Mesenchymal stem cell (in vitro differentiated cells and primary cell): ENCODE measurements at regions not wholly inside any gene's neighbourhood (a gene's known extent, or its start where the extent isn't known, plus 50 kb on each side); places are given as distances from the start of the nearest gene placed in this dataset.

Source experiments
- DNase-seq: peaks from one replicate; pipeline ENCODE4 v3.0.0-alpha.2; 2013
- H2AFZ ChIP-seq: one replicate; pipeline ENCODE4 v1.6.1; 2013; ENCODE audit warnings: low read depth, mild to moderate bottlenecking, control low read depth, inconsistent platforms, low read length, moderate library complexity
- H2AK5ac ChIP-seq: 2 replicates; pipeline ENCODE4 v1.6.1; 2013; ENCODE audit warnings: low read length, moderate library complexity, mild to moderate bottlenecking, inconsistent platforms; ENCODE audit not compliant: severe bottlenecking
- H2BK120ac ChIP-seq: one replicate; pipeline ENCODE4 v1.6.1; 2013; ENCODE audit warnings: low read depth, mild to moderate bottlenecking, inconsistent platforms, low read length, moderate library complexity
- H2BK12ac ChIP-seq, 2 experiments: one replicate each; pipeline ENCODE4 v1.6.1; 2013; ENCODE audit warnings: inconsistent platforms in 2 of 2, low read length in 2 of 2, mild to moderate bottlenecking in 2 of 2, moderate library complexity in 2 of 2, control low read depth in 1 of 2
- H2BK15ac ChIP-seq: one replicate; pipeline ENCODE4 v1.6.1; 2013; ENCODE audit warnings: mild to moderate bottlenecking, low read depth, inconsistent platforms; ENCODE audit not compliant: poor library complexity, severe bottlenecking
- H2BK5ac ChIP-seq: 2 replicates; pipeline ENCODE4 v1.6.1; 2013; ENCODE audit warnings: low read depth, mild to moderate bottlenecking, low read length, control low read depth, inconsistent platforms; ENCODE audit not compliant: poor library complexity, severe bottlenecking
- H3K14ac ChIP-seq, 2 experiments: one replicate each; pipeline ENCODE4 v1.6.1; 2013; ENCODE audit warnings: inconsistent platforms in 2 of 2, low read length in 2 of 2, control low read depth in 1 of 2, mild to moderate bottlenecking in 1 of 2, moderate library complexity in 1 of 2
- H3K18ac ChIP-seq, 2 experiments: one replicate each; pipeline ENCODE4 v1.6.1; 2013; ENCODE audit warnings: inconsistent platforms in 2 of 2, low read length in 2 of 2, control low read depth in 1 of 2, low read depth in 1 of 2, mild to moderate bottlenecking in 1 of 2
- H3K23ac ChIP-seq, 2 experiments: one replicate each; pipeline ENCODE4 v1.6.1; 2013; ENCODE audit warnings: inconsistent platforms in 2 of 2, low read length in 2 of 2, mild to moderate bottlenecking in 2 of 2, moderate library complexity in 2 of 2, control low read depth in 1 of 2
- H3K27ac ChIP-seq: 2 replicates; pipeline ENCODE4 v1.5.1; 2013; ENCODE audit warnings: mild to moderate bottlenecking, moderate library complexity, low read length, control low read depth, inconsistent platforms; ENCODE audit not compliant: poor library complexity, severe bottlenecking
- H3K27me3 ChIP-seq, 2 experiments: 2 replicates each; pipeline versions ENCODE4 v1.6.1 to v1.7.0; 2013; ENCODE audit warnings: low read length in 2 of 2, mild to moderate bottlenecking in 2 of 2, moderate library complexity in 2 of 2, control low read depth in 1 of 2, inconsistent platforms in 1 of 2; ENCODE audit not compliant: control insufficient read depth in 1 of 2, insufficient read depth in 1 of 2
- H3K36me3 ChIP-seq, 2 experiments: 2 replicates each; pipeline versions ENCODE4 v1.6.1 to v1.7.0; 2013; ENCODE audit warnings: low read length in 2 of 2, control low read depth in 1 of 2, inconsistent platforms in 1 of 2, low read depth in 1 of 2, mild to moderate bottlenecking in 1 of 2; ENCODE audit not compliant: insufficient read depth in 2 of 2, control insufficient read depth in 1 of 2
- H3K4ac ChIP-seq, 2 experiments: one replicate each; pipeline ENCODE4 v1.6.1; 2013; ENCODE audit warnings: inconsistent platforms in 2 of 2, low read length in 2 of 2, mild to moderate bottlenecking in 2 of 2, moderate library complexity in 2 of 2, control low read depth in 1 of 2, low read depth in 1 of 2
- H3K4me1 ChIP-seq: 2 replicates; pipeline ENCODE4 v1.6.1; 2013; ENCODE audit warnings: low read depth, low read length, control low read depth; ENCODE audit not compliant: control insufficient read depth, insufficient read depth
- H3K4me2 ChIP-seq: 2 replicates; pipeline ENCODE4 v1.6.1; 2013; ENCODE audit warnings: low read length, mild to moderate bottlenecking, inconsistent platforms; ENCODE audit not compliant: poor library complexity, severe bottlenecking
- H3K4me3 ChIP-seq, 2 experiments: 2 replicates each; pipeline versions ENCODE4 v1.5.1 to v1.7.0; 2013; ENCODE audit warnings: low read length in 2 of 2, mild to moderate bottlenecking in 2 of 2, control low read depth in 1 of 2, low read depth in 1 of 2; ENCODE audit not compliant: insufficient read depth in 1 of 2
- H3K79me1 ChIP-seq: replicated peaks from 2 replicates; pipeline ENCODE4 v1.6.1; 2013; ENCODE audit warnings: mild to moderate bottlenecking, control low read depth, low read length, inconsistent platforms; ENCODE audit not compliant: poor library complexity, severe bottlenecking
- H3K9ac ChIP-seq: 2 replicates; pipeline ENCODE4 v1.7.0; 2013; ENCODE audit warnings: mild to moderate bottlenecking, low read length, moderate library complexity
- H3K9me3 ChIP-seq: 2 replicates; pipeline ENCODE4 v1.7.0; 2013; ENCODE audit warnings: mild to moderate bottlenecking, low read length; ENCODE audit not compliant: control insufficient read depth
- H4K8ac ChIP-seq: one replicate; pipeline ENCODE4 v1.6.1; 2013; ENCODE audit warnings: inconsistent platforms, mild to moderate bottlenecking, low read length, moderate library complexity
- H4K91ac ChIP-seq: one replicate; pipeline ENCODE4 v1.6.1; 2013; ENCODE audit warnings: mild to moderate bottlenecking, low read length, inconsistent platforms
- WGBS: methylation state at CpG from one replicate; pipeline ENCODE4 v1.1.7; 2013; ENCODE audit warnings: mixed read lengths; 5-methylcytosine and 5-hydroxymethylcytosine counted together

DNA sequence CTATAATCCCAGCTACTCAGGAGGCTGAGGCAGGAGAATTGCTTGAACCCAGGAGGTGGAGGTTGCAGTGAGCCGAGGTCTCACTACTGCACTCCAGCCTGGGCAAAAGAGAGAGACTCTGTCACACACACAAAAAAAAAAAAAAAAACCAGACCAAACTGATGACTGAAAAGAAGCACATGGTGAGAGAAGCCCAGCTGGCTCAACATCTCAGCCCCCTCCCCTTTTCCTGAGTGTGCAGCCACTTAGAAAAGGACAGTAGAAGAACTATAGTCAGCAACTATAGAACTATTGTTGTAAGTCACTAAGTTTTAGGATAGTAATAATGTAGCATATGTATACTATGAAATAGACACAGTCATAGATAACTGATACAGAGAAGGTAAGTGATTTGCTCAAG is 87.2 kb upstream of the RALGPS2 start:
- Histone ChIP-seq H3K4me2 (no peak overlapping the region), H3K36me3 (no peaks in the 10 kb centered on the region), H3K9me3 (no peaks in the 10 kb centered on the region), H3K9ac (no peak overlapping the region), H2AK5ac (no peak overlapping the region), H3K4me3 (no peak overlapping the region), H3K27ac (no peak overlapping the region), H2AFZ (no peak overlapping the region), H2BK12ac (no peak overlapping the region), H3K27me3 (no peaks in the 10 kb centered on the region), H3K14ac (no peak overlapping the region), H3K23ac (no peak overlapping the region), H3K4ac (no peak overlapping the region), H4K8ac (no peak overlapping the region), H2BK5ac (no peak overlapping the region), H3K4me1 (no peaks in the 10 kb centered on the region), H3K79me1 (no peaks in the 10 kb centered on the region), H2BK120ac (no peak overlapping the region), H2BK15ac (no peak overlapping the region), H4K91ac (no peak overlapping the region), H3K18ac (no peak overlapping the region)
- no peak for DNase-seq
- WGBS: 60% methylated on average over 1 of the region's 1 CpG

DNA sequence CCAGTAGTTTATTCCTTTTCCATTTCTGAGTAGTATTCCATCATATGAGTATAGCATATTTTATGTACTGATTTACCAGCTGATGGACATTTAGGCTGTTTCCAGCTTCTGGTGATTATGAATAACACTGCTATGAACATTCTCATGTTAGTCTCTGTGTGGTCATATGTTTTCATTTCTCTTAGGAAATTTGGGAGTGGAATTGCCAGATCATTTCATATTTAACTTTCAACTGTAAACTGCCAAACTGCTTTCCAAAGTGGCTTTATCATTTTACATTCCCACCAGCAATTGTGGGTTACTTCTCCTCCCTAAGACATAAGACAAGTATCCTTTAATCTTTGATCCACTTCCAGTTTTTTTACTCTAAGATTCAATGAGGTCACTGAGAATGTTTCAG is 85.7 kb upstream of the RALGPS2 start:
- Histone ChIP-seq H3K4me1 (no peaks in the 10 kb centered on the region), H2BK12ac (no peak overlapping the region), H3K36me3 (no peaks in the 10 kb centered on the region), H4K8ac (no peak overlapping the region), H3K4me3 (no peak overlapping the region), H3K9me3 (no peaks in the 10 kb centered on the region), H3K27me3 (no peaks in the 10 kb centered on the region), H3K4ac (no peak overlapping the region), H3K23ac (no peak overlapping the region), H3K27ac (no peak overlapping the region), H2BK5ac (no peak overlapping the region), H3K4me2 (no peak overlapping the region), H4K91ac (no peak overlapping the region), H3K79me1 (no peaks in the 10 kb centered on the region), H2BK15ac (no peak overlapping the region), H2AK5ac (no peak overlapping the region), H2BK120ac (no peak overlapping the region), H2AFZ (no peak overlapping the region), H3K14ac (no peak overlapping the region), H3K18ac (no peak overlapping the region), H3K9ac (peak overlapping the region; percentile 13)
- no peak for DNase-seq

DNA sequence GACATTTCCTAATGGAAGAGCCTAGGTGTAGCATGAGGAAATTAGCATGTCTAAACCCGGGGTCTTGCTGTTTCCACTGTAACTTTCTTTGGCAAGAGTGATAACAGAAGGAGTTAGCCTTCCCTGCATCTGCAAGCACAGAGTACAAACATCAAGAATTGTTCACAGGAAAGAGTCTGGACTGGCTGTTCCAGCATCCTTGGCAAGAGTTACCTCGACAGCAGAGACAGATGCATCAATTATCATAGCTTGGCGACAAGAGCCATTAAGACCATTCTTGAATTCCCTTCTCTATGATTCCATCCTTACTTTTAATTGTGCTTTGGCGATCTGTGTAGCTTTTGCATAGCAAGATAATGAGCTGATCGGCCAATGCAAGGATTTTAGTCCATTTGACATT is 82.8 kb upstream of the RALGPS2 start:
- Histone ChIP-seq H3K4ac (no peak overlapping the region), H3K79me1 (no peaks in the 10 kb centered on the region), H4K8ac (no peak overlapping the region), H3K36me3 (no peaks in the 10 kb centered on the region), H3K9me3 (no peaks in the 10 kb centered on the region), H3K18ac (no peak overlapping the region), H2BK5ac (no peak overlapping the region), H2BK120ac (no peak overlapping the region), H3K4me2 (no peak overlapping the region), H2AFZ (no peak overlapping the region), H2BK15ac (no peak overlapping the region), H3K14ac (no peak overlapping the region), H3K23ac (no peak overlapping the region), H3K4me3 (no peak overlapping the region), H3K27ac (no peak overlapping the region), H4K91ac (no peak overlapping the region), H3K27me3 (no peaks in the 10 kb centered on the region), H3K9ac (no peak overlapping the region), H2AK5ac (no peak overlapping the region), H3K4me1 (peaks cover 3% of the 10 kb centered on the region), H2BK12ac (no peak overlapping the region)
- 75% methylated on average over 3 of the region's 5 CpGs for WGBS
- DNase-seq: no peak

DNA sequence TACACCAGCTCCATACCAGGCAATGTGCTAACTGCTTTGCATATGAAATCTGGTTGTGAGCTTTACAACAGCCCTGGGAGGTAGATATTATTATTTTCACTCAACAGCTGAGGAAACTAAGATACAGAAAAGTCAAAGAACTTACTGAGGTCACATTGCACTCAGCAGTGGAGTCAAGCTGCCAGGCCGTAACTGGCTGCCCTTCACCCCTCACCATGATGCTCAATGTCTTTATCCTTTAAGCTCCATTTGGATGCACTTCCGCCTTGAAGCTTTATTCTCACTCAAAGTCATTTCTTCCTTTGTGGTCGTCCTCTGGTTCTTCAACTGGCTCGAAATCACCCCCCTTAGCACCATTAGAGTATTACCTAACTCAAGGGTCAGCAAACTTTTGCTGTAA is 81.7 kb upstream of the RALGPS2 start:
- H2BK5ac ChIP-seq: no peak overlapping the region
- no peaks in the 10 kb centered on the region for H3K27me3 ChIP-seq
- no peak overlapping the region for H2BK15ac ChIP-seq
- H2BK120ac ChIP-seq: no peak overlapping the region
- 96% methylated on average over 4 of the region's 4 CpGs for WGBS
- H3K27ac ChIP-seq: no peak overlapping the region
- H3K4me3 ChIP-seq: no peak overlapping the region
- no peak overlapping the region for H4K91ac ChIP-seq
- no peak overlapping the region for H3K23ac ChIP-seq
- no peak overlapping the region for H3K18ac ChIP-seq
- no peak overlapping the region for H3K9ac ChIP-seq
- H4K8ac ChIP-seq: no peak overlapping the region
- H2BK12ac ChIP-seq: no peak overlapping the region
- no peak overlapping the region for H2AK5ac ChIP-seq
- no peak for DNase-seq
- H3K4ac ChIP-seq: no peak overlapping the region
- H3K36me3 ChIP-seq: no peaks in the 10 kb centered on the region
- H2AFZ ChIP-seq: no peak overlapping the region
- H3K79me1 ChIP-seq: no peaks in the 10 kb centered on the region
- H3K4me1 ChIP-seq: peaks cover 3% of the 10 kb centered on the region
- H3K4me2 ChIP-seq: no peak overlapping the region
- H3K9me3 ChIP-seq: no peaks in the 10 kb centered on the region
- H3K14ac ChIP-seq: no peak overlapping the region
